B cell (primary cell): ENCODE measurements at regions not wholly inside any gene's neighbourhood (a gene's known extent, or its start where the extent isn't known, plus 50 kb on each side); places are given as distances from the start of the nearest gene placed in this dataset.

Experiments used
- EZH2 ChIP-seq: IDR thresholded peaks from 2 replicates; pipeline ENCODE4 v1.6.1; 2012; ENCODE audit warnings: borderline replicate concordance, low read depth, mild to moderate bottlenecking, moderate library complexity, low read length; ENCODE audit not compliant: insufficient read depth, poor library complexity, severe bottlenecking
- TF ChIP-seq, protein P1 (sequence below): fragments of 200-600 bp; IDR thresholded peaks from one replicate; pipeline ENCODE4 v1.8.0; 2022; ENCODE audit warnings: antibody characterized with exemption, mild to moderate bottlenecking

- TF ChIP-seq, protein P1, sequence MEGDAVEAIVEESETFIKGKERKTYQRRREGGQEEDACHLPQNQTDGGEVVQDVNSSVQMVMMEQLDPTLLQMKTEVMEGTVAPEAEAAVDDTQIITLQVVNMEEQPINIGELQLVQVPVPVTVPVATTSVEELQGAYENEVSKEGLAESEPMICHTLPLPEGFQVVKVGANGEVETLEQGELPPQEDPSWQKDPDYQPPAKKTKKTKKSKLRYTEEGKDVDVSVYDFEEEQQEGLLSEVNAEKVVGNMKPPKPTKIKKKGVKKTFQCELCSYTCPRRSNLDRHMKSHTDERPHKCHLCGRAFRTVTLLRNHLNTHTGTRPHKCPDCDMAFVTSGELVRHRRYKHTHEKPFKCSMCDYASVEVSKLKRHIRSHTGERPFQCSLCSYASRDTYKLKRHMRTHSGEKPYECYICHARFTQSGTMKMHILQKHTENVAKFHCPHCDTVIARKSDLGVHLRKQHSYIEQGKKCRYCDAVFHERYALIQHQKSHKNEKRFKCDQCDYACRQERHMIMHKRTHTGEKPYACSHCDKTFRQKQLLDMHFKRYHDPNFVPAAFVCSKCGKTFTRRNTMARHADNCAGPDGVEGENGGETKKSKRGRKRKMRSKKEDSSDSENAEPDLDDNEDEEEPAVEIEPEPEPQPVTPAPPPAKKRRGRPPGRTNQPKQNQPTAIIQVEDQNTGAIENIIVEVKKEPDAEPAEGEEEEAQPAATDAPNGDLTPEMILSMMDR: no peak
- no peak for TF ChIP-seq EZH2
These were observed 59.8 kb upstream of the BOC start for GRCh38 chr3:113151461-113152031.
